Sigmoid colon (tissue), 4 donors: ENCODE measurements at regions not wholly inside any gene's neighbourhood (a gene's known extent, or its start where the extent isn't known, plus 50 kb on each side); places are given as distances from the start of the nearest gene placed in this dataset.

Source experiments
- CTCF ChIP-seq, 4 experiments: fragments of 450-650 bp in 3 of 4; fragments of 200-600 bp in 1 of 4; IDR thresholded peaks; one replicate each; pipeline ENCODE4 v1.5.1; 2016 to 2019; ENCODE audit warnings: antibody characterized with exemption in 4 of 4, mild to moderate bottlenecking in 3 of 4, moderate library complexity in 2 of 4
- POLR2A ChIP-seq, 2 donors: fragments of 450-650 bp; IDR thresholded peaks; one replicate each; pipeline ENCODE4 v1.6.1; 2016; ENCODE audit warnings: antibody characterized with exemption in 2 of 2, mild to moderate bottlenecking in 2 of 2, moderate library complexity in 2 of 2
- POLR2AphosphoS5 ChIP-seq, 4 donors: sonication (generic); formaldehyde crosslinking; IDR thresholded peaks; one replicate each; pipeline ENCODE4 v1.6.1; 2017; ENCODE audit warnings: antibody characterized with exemption in 4 of 4

DNA sequence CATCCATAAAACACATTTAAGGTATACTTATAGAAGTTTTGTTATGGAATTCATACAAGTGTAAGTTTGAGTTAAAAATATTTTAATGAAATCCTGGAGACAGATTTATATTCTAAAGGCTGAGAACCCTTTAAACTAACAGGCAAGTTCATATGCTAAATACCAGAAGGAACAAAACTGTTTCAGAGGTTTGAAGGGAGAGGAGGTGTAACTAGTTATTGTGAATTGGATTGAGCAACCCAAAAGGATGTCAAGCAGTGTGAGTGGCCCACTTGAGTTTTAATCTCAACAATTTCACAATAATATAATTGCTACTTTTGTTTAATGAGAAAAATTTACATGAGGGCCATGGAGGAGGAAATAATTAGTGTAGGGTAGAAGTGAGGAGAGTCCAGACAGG lies 348.5 kb upstream of the ACTBL2 start:
- TF ChIP-seq POLR2AphosphoS5 (IDR thresholded peaks at IDR 0.05): no peak
- no peak for TF ChIP-seq CTCF (IDR thresholded peaks at IDR 0.05)
- TF ChIP-seq POLR2A (IDR thresholded peaks at IDR 0.05): no peak
